Cardiac fibroblast (primary cell): ENCODE measurements at regions not wholly inside any gene's neighbourhood (a gene's known extent, or its start where the extent isn't known, plus 50 kb on each side); places are given as distances from the start of the nearest gene placed in this dataset.
"Not testable (repeated sequence)": the region's sequence is repeated elsewhere in the genome, so short reads cannot be mapped to it uniquely, and the experiment has no call there.

ENCODE experiments used
- DNase-seq, 2 donors: peaks; one replicate each; pipeline versions ENCODE4 v3.0.0 to v3.0.0-alpha.2; 2010; ENCODE audit warnings: low read depth in 2 of 2
- H3K4me3 ChIP-seq, 2 donors: replicated peaks in 1 of 2; 1 replicate in 1 of 2; 2 replicates in 1 of 2; pipeline ENCODE4 v1.5.1; 2011; ENCODE audit warnings: low read depth in 2 of 2, low read length in 2 of 2, mild to moderate bottlenecking in 2 of 2, moderate library complexity in 1 of 2
- CTCF ChIP-seq: IDR thresholded peaks from one replicate; pipeline ENCODE4 v1.5.1; 2011; ENCODE audit warnings: low read depth, mild to moderate bottlenecking, low read length, inconsistent platforms

GRCh38 chr4:31461421-31461820 lies 741.3 kb downstream of the PCDH7 start:
- TF ChIP-seq CTCF = no peak
- no peak overlapping the region for H3K4me3 ChIP-seq
- peak in 1 of 2 donors; percentile 29 for DNase-seq

- no peak for TF ChIP-seq CTCF
- no peak overlapping the region for H3K4me3 ChIP-seq
- peak; percentile 26 to 54 for DNase-seq
These were observed 747.6 kb downstream of the PCDH7 start for GRCh38 chr4:31467781-31468180.

GRCh38 chr4:31474221-31474620 lies 754.1 kb downstream of the PCDH7 start:
- H3K4me3 ChIP-seq = no peak overlapping the region
- TF ChIP-seq CTCF = no peak
- DNase-seq = no peak

GRCh38 chr4:31482691-31483090 lies 762.5 kb downstream of the PCDH7 start:
- no peak overlapping the region for H3K4me3 ChIP-seq
- no peak for DNase-seq
- TF ChIP-seq CTCF = no peak

GRCh38 chr4:31499216-31499615 lies 779.0 kb downstream of the PCDH7 start:
- DNase-seq, H3K4me3 ChIP-seq: not testable (repeated sequence)

- no peak for DNase-seq
- H3K4me3 ChIP-seq = no peak overlapping the region
- no peak for TF ChIP-seq CTCF
These were observed 796.4 kb downstream of the PCDH7 start for GRCh38 chr4:31516520-31516919.

GRCh38 chr4:31518796-31519250 lies 798.7 kb downstream of the PCDH7 start:
- H3K4me3 ChIP-seq = no peak overlapping the region
- DNase-seq = peak; percentile 3 to 15
- TF ChIP-seq CTCF = no peak
